ENCODE measurements at regions not wholly inside any gene's neighbourhood (a gene's known extent, or its start where the extent isn't known, plus 50 kb on each side); places are given as distances from the start of the nearest gene placed in this dataset.
"Not testable (repeated sequence)": the region's sequence is repeated elsewhere in the genome, so short reads cannot be mapped to it uniquely, and the experiment has no call there.

DNA sequence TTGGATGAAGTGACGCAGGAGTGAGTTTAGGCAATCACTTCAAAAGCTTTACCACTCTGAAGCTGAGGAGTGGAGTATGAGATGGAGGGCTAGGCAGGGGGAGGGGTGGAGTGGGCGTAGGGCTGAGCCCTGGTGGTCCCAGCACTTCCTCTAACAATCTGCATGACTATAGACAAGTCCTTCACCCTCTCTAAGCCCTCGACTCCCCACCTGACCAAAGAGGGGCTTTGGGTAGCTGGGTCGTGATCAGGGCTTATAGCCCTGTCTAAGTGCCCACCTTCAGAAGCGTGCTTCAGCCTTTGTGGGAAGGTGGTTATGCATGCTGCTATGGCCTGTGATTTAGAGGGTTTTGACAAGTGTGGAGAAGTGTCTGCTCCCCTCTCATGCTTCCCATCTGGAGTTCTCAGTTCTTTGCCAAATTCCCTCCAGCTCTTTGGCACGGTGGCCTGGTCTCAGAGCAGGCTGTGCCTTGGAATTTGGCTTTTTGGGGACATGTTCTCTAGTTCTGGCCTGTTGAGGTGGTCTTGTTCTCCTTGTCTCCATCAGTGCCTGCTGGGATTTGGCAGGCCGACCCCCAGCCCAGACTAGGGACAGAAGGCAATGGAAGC is 53.0 kb downstream of the ACTBL2 start:
- Mint-ChIP-seq H3K4me3 (ENCODE audit: low read depth) (no peak overlapping the region), H3K36me3 (ENCODE audit: low read depth) (no peaks in the 10 kb centered on the region), H3K27ac (no peak overlapping the region), H3K4me1 (ENCODE audit: low read depth) (no peaks in the 10 kb centered on the region), H3K27me3 (ENCODE audit: low read depth) (peaks cover 2% of the 10 kb centered on the region), H3K9me3 (no peaks in the 10 kb centered on the region)
- DNase-seq (ENCODE audit: low spot score), result no peak
- intact Hi-C loops (cut with micrococcal nuclease), result loop anchor here (5.0 kb wide), 1 partner anchor 132 kb away; no protein-coding TSS in a partner anchor

DNA sequence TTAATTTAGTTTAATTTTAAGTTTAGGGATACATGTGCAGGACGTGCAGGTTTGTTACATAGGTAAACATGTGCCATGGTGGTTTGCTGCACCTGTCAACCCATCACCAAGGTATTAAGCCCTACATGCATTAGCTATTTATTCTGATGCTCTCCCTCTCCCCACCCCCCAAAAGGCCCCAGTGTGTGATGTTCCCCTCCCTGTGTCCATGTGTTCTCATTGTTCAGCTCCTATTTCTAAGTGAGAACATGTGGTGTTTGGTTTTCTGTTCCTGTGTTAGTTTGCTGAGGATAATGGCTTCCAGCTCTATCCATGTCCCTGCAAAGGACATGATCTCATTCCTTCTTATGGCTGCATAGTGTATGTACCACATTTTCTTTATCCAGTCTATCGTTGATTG is 53.6 kb downstream of the ACTBL2 start:
- H3K36me3 Mint-ChIP-seq (ENCODE audit: low read depth); H3K27me3 Mint-ChIP-seq (ENCODE audit: low read depth); H3K4me3 Mint-ChIP-seq (ENCODE audit: low read depth); H3K27ac Mint-ChIP-seq; H3K9me3 Mint-ChIP-seq; DNase-seq (ENCODE audit: low spot score); intact Hi-C loops (cut with micrococcal nuclease); H3K4me1 Mint-ChIP-seq (ENCODE audit: low read depth): not testable (repeated sequence)

DNA sequence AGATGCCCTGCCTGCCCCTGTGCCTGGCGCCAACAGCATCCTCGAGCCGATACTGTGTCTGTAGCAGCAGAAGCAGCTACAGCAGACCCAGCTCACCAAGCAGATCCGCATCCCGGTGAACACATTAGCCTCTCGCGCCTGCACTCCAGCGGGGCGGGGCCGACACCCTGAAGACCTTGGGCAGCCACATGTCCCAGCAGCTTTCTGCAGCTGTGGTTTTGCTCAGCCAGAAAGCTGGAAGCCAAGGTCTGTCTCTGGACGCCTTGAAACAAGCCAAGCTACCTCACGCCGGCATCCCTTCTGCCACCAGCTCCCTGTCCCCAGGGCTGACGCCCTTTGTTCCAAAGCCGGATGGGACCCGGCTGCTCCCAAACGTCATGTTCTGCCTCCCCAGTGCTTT is 59.6 kb downstream of the ACTBL2 start:
- Mint-ChIP-seq H3K4me1 (ENCODE audit: low read depth) (no peaks in the 10 kb centered on the region), H3K27ac (no peak overlapping the region), H3K4me3 (ENCODE audit: low read depth) (no peak overlapping the region), H3K36me3 (ENCODE audit: low read depth) (no peaks in the 10 kb centered on the region), H3K9me3 (no peaks in the 10 kb centered on the region), H3K27me3 (ENCODE audit: low read depth) (peaks cover 9% of the 10 kb centered on the region)
- no peak for DNase-seq (ENCODE audit: low spot score)
- intact Hi-C loops (cut with micrococcal nuclease), result no loop called here

DNA sequence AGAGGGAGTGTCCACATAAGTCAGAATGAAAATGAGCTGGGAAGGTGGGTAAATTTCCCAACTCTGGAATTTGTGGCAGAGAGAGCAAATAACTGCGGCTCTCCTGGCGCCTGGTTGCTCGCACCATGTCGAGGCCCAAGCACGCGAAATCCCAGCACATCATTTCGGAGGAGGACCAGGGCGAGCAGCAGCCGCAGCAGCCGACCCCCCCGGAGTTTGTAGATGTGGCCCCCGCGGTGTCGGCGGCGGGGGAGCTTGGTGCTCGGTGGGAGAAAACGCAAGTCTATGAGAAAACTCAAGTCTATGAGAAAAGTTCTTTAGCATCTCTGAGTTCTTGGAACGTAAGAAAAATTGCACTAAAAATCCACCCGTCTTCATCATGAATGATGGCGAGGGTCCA is 60.3 kb downstream of the ACTBL2 start:
- Mint-ChIP-seq H3K4me3 (ENCODE audit: low read depth) (no peak overlapping the region), H3K27ac (no peak overlapping the region), H3K36me3 (ENCODE audit: low read depth) (no peaks in the 10 kb centered on the region), H3K4me1 (ENCODE audit: low read depth) (no peaks in the 10 kb centered on the region), H3K27me3 (ENCODE audit: low read depth) (peaks cover 9% of the 10 kb centered on the region), H3K9me3 (no peaks in the 10 kb centered on the region)
- no peak for DNase-seq (ENCODE audit: low spot score)
- intact Hi-C loops (cut with micrococcal nuclease), result no loop called here

DNA sequence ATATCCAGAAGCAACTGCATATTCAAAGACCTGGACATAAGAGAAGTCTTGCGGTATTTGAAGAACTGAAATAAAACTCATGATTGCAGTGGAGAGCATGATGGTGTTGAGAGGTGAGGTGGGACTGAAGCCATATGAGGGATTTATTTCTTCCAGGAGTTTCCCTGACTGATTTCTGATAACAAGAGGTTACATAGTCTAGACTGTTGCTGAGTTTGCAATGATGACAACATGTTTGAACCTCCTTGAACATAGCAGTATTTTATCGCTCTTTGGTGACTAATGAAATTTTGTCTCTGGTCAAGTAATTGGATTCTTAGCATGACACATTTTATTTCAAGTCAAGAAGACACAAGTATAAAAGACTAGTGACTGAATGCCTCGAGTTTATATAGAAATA is 61.8 kb downstream of the ACTBL2 start:
- Mint-ChIP-seq H3K27me3 (ENCODE audit: low read depth) (peaks cover 8% of the 10 kb centered on the region), H3K4me1 (ENCODE audit: low read depth) (no peaks in the 10 kb centered on the region), H3K27ac (no peak overlapping the region), H3K4me3 (ENCODE audit: low read depth) (no peak overlapping the region), H3K9me3 (no peaks in the 10 kb centered on the region), H3K36me3 (ENCODE audit: low read depth) (no peaks in the 10 kb centered on the region)
- DNase-seq (ENCODE audit: low spot score), result no peak
- intact Hi-C loops (cut with micrococcal nuclease), result no loop called here

DNA sequence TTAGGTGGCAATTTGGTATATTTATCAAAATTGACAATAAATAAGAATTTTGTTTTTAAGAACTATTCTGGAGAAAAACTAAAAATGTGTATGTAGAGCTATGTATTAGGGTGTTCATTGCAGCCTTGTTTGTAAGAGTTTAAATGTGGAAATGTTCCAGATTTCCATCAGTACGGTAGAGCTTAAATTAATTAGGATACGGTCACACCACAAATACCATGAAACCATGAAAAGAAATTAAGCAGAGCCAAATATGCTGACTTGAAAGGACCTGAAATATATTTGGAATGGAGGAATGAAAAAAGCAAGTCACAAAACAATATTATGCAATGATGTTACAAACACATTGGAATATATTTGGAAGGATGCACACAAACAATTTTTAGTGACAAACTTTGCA is 64.6 kb downstream of the ACTBL2 start:
- Mint-ChIP-seq H3K9me3 (no peaks in the 10 kb centered on the region), H3K4me1 (ENCODE audit: low read depth) (no peaks in the 10 kb centered on the region), H3K4me3 (ENCODE audit: low read depth) (no peak overlapping the region)

DNA sequence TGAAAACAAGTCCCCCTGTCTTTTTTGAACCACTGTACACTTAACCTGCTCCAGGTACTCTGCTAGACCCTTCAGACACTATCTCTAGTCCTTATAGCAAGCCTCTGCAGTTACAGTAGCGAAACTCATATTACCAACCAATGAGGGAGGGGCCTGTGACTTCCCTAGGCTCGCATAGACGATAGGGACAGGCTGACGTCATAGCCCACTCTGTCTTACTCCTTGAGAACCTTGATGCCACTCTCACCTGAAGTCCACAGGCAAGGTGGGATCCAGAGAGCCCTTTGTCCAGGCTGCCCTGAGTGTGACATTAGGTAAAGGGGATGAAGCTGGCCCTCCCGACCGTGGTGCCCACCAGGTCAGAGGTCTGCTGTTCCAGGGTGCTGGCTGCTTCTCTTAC is 65.3 kb downstream of the ACTBL2 start:
- intact Hi-C loops (cut with micrococcal nuclease), result loop anchor here (2.0 kb wide), 1 partner anchor 23 kb away; no protein-coding TSS in a partner anchor
- no peak overlapping the region for H3K4me3 Mint-ChIP-seq (ENCODE audit: low read depth)
- no peaks in the 10 kb centered on the region for H3K9me3 Mint-ChIP-seq
- DNase-seq (ENCODE audit: low spot score), result no peak
- no peak overlapping the region for H3K27ac Mint-ChIP-seq
- peaks cover 8% of the 10 kb centered on the region for H3K27me3 Mint-ChIP-seq (ENCODE audit: low read depth)
- H3K4me1 Mint-ChIP-seq (ENCODE audit: low read depth), result no peaks in the 10 kb centered on the region
- H3K36me3 Mint-ChIP-seq (ENCODE audit: low read depth), result no peaks in the 10 kb centered on the region

More for the DNA sequence above, 64.6 kb downstream of the ACTBL2 start:
- Mint-ChIP-seq H3K27me3 (ENCODE audit: low read depth) (peaks cover 8% of the 10 kb centered on the region), H3K36me3 (ENCODE audit: low read depth) (no peaks in the 10 kb centered on the region), H3K27ac (no peak overlapping the region)
- no peak for DNase-seq (ENCODE audit: low spot score)
- intact Hi-C loops (cut with micrococcal nuclease), result loop anchor here (2.0 kb wide), 1 partner anchor 23 kb away; no protein-coding TSS in a partner anchor

DNA sequence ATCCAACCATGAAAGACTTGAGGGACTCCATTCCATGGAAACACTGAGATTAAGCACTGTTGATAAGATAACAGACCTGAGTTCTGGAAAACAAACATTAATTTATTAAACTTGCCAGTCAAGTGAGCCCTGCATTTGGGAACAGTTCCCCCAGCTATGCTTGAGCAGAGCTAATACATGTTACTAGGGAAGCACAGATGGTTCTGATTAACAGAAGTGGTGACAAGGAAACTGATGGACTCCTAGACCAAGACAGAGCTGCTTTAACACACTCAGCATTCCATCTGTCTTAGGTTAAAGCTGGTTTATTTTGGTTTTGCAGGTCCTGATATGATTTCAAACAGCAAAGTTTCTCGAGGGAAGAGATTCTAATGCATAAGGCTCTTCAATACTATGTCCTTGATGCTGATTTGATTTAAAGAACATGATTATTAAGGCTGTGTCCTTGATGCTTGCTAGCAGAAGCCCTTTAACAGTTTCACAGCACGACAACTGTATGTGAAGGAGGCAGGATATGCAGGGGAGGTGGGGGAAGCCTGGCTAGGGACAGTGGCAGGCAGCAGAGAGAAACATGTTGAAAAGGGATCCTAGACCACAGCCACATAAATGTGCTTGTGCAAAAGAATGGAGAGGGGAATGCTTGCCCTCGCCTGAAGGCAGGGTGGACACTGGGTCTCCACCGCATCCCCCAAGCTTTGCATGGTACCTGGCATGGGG is 66.2 kb downstream of the ACTBL2 start:
- H3K4me1 Mint-ChIP-seq (ENCODE audit: low read depth), result no peaks in the 10 kb centered on the region
- intact Hi-C loops (cut with micrococcal nuclease), result loop anchor here (2.0 kb wide), 1 partner anchor 22 kb away; no protein-coding TSS in a partner anchor
- no peaks in the 10 kb centered on the region for H3K9me3 Mint-ChIP-seq
- no peak overlapping the region for H3K27ac Mint-ChIP-seq
- DNase-seq (ENCODE audit: low spot score), result no peak
- peaks cover 8% of the 10 kb centered on the region for H3K27me3 Mint-ChIP-seq (ENCODE audit: low read depth)
- no peak overlapping the region for H3K4me3 Mint-ChIP-seq (ENCODE audit: low read depth)
- H3K36me3 Mint-ChIP-seq (ENCODE audit: low read depth), result no peaks in the 10 kb centered on the region

DNA sequence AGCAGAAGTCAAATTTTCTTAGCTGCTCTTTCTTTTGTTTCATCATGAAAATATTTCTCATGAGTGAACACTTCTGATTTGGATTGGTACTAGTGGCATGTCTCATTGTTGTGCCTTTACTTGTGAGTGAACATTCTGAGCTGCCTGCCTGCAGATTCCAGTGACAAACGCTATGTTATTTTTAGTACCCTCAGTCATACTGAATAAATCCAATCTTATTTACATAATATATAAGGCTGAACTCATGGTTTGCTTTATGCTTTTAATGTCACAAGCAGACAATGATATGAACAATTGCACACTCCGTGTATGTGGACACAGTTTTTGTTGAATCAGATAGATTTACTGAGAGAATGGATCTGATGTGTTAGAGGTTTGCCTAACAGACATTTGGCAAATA is 67.8 kb downstream of the ACTBL2 start:
- H3K4me1 Mint-ChIP-seq (ENCODE audit: low read depth), result no peaks in the 10 kb centered on the region
- DNase-seq (ENCODE audit: low spot score), result no peak
- H3K9me3 Mint-ChIP-seq, result no peaks in the 10 kb centered on the region
- peaks cover 4% of the 10 kb centered on the region for H3K27me3 Mint-ChIP-seq (ENCODE audit: low read depth)
- H3K36me3 Mint-ChIP-seq (ENCODE audit: low read depth), result no peaks in the 10 kb centered on the region
- H3K4me3 Mint-ChIP-seq (ENCODE audit: low read depth), result no peak overlapping the region
- no peak overlapping the region for H3K27ac Mint-ChIP-seq
- intact Hi-C loops (cut with micrococcal nuclease), result no loop called here

DNA sequence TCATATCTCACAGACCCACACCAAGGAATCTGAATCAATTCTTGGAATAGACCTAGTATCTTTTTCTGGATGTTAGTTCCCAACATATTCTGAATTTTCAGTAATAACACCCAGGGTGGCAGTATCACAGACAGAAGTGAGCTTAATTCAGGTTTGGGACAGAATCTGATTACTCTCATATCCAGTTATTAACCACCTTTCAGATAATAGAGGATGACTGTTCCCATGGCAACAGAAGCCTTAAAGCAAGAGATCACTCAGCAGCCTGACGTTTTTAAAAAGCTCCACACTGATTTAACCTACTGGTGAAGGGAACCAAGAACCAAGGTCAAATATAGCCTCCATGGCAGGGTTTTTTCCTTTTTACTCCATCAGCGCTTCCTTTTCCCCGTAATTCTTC is 68.4 kb downstream of the ACTBL2 start:
- no peak overlapping the region for H3K27ac Mint-ChIP-seq
- no peaks in the 10 kb centered on the region for H3K4me1 Mint-ChIP-seq (ENCODE audit: low read depth)
- H3K36me3 Mint-ChIP-seq (ENCODE audit: low read depth), result no peaks in the 10 kb centered on the region
- peaks cover 4% of the 10 kb centered on the region for H3K27me3 Mint-ChIP-seq (ENCODE audit: low read depth)
- H3K4me3 Mint-ChIP-seq (ENCODE audit: low read depth), result no peak overlapping the region
- no peaks in the 10 kb centered on the region for H3K9me3 Mint-ChIP-seq
- intact Hi-C loops (cut with micrococcal nuclease), result no loop called here
- DNase-seq (ENCODE audit: low spot score), result no peak

DNA sequence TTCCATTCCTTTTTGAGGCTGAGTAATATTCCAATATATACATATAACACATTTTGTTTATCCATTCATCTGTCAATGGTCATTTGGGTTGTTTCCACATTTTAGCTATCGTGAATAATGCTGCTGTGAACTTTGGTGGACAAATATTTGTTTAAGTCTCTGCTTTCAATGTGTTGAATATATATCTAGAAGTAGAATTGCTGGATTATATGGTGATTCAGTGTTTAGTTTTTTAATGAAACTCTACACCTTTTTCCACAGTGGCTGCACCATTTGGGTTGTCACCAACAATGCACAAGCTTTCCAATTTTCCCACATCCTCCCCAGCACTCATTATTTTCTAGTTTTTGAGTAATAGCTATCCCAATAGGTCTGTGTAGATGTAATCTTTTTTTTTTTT is 69.5 kb downstream of the ACTBL2 start:
- no peak for DNase-seq (ENCODE audit: low spot score)
- H3K4me1 Mint-ChIP-seq (ENCODE audit: low read depth), result no peaks in the 10 kb centered on the region
- intact Hi-C loops (cut with micrococcal nuclease), result no loop called here
- H3K27ac Mint-ChIP-seq, result no peak overlapping the region
- H3K9me3 Mint-ChIP-seq, result no peaks in the 10 kb centered on the region
- no peak overlapping the region for H3K4me3 Mint-ChIP-seq (ENCODE audit: low read depth)
- peaks cover 2% of the 10 kb centered on the region for H3K27me3 Mint-ChIP-seq (ENCODE audit: low read depth)
- no peaks in the 10 kb centered on the region for H3K36me3 Mint-ChIP-seq (ENCODE audit: low read depth)

DNA sequence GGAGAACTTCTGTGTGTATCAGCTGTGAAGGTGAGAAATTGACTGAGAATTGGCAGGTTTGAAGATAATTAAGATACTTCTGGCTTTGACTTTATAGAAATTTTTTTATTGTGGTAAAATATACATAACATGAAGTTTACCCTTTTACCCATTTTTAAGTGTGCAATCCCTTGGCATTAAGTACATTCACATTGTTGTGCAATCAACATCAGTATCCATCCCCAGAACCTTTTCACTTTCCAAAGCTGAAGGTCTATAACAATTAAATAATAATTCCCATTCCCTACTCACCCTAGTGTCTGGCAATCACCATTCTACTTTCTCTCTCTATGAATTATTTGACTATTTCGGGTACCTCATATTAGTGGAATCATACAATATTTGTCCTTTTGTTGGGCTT is 69.9 kb downstream of the ACTBL2 start:
- H3K4me1 Mint-ChIP-seq (ENCODE audit: low read depth), result no peaks in the 10 kb centered on the region
- H3K9me3 Mint-ChIP-seq, result no peaks in the 10 kb centered on the region
- DNase-seq (ENCODE audit: low spot score), result no peak
- intact Hi-C loops (cut with micrococcal nuclease), result no loop called here
- H3K27ac Mint-ChIP-seq, result no peak overlapping the region
- no peaks in the 10 kb centered on the region for H3K27me3 Mint-ChIP-seq (ENCODE audit: low read depth)
- H3K4me3 Mint-ChIP-seq (ENCODE audit: low read depth), result no peak overlapping the region
- no peaks in the 10 kb centered on the region for H3K36me3 Mint-ChIP-seq (ENCODE audit: low read depth)

DNA sequence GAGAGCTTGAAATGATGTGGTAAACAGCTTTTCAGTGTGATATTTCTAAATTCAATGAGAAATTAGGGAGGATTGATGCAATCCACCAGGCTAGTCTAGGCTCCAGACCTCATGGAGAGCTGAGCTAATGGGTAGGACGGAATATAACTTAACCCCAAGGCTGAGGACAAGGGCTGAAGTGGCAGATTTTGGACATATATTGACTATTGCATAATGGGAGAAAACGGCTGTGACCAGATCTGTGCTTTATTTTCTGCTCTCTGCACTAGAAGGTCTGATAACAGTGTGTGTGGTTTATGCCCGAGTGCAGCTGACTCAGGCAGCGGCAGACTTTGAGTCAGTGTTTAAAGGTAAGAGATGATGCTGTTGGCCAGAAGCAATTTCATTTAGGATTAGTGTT is 70.6 kb downstream of the ACTBL2 start:
- no peaks in the 10 kb centered on the region for H3K9me3 Mint-ChIP-seq
- no peaks in the 10 kb centered on the region for H3K36me3 Mint-ChIP-seq (ENCODE audit: low read depth)
- H3K4me3 Mint-ChIP-seq (ENCODE audit: low read depth), result no peak overlapping the region
- intact Hi-C loops (cut with micrococcal nuclease), result no loop called here
- H3K27me3 Mint-ChIP-seq (ENCODE audit: low read depth), result no peaks in the 10 kb centered on the region
- DNase-seq (ENCODE audit: low spot score), result no peak
- no peaks in the 10 kb centered on the region for H3K4me1 Mint-ChIP-seq (ENCODE audit: low read depth)
- H3K27ac Mint-ChIP-seq, result no peak overlapping the region

Measured in activated T-helper 2 cell treated with anti-CD3 and anti-CD28 coated beads, Interferon-gamma antibody, Interleukin-2, Interleukin-4, amounts not matched to agents 10 μg/mL and 5 μg/mL and 100 μg/mL, durations not matched to agents 14 hours and 24 hours and 36 hours (primary cell).